Neural progenitor cell (in vitro differentiated cells): ENCODE measurements at regions not wholly inside any gene's neighbourhood (a gene's known extent, or its start where the extent isn't known, plus 50 kb on each side); places are given as distances from the start of the nearest gene placed in this dataset.

Source experiments
- EZH2phosphoT487 ChIP-seq: fragments of 200-600 bp; sonication (generic); IDR thresholded peaks from 2 replicates; pipeline ENCODE4 v1.6.1; 2017; ENCODE audit warnings: antibody characterized with exemption
- TF ChIP-seq, protein P1 (sequence below): fragments of 200-600 bp; sonication (generic); IDR thresholded peaks from 2 replicates; pipeline ENCODE4 v1.5.1; 2017; ENCODE audit warnings: antibody characterized with exemption, mild to moderate bottlenecking

DNA sequence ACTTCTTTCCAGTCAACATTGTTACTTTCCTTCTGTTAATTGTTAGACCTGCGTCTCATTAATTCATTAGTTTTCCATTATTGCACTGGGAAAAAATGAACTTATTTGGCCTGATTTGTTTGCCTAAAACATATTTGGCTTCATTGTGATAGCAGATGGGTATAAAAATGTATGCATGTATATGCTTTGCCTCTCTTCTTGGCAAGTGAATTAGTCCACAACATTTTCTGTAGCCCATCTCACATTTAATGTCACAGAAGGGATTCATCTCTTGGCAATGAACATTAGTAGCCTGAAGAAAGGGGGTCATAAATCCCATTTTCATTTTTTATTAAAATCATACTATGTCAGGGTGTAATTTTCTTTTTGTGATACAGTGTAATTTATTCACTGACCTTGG, 125.2 kb downstream of the TUSC7 start:
- TF ChIP-seq, protein P1, sequence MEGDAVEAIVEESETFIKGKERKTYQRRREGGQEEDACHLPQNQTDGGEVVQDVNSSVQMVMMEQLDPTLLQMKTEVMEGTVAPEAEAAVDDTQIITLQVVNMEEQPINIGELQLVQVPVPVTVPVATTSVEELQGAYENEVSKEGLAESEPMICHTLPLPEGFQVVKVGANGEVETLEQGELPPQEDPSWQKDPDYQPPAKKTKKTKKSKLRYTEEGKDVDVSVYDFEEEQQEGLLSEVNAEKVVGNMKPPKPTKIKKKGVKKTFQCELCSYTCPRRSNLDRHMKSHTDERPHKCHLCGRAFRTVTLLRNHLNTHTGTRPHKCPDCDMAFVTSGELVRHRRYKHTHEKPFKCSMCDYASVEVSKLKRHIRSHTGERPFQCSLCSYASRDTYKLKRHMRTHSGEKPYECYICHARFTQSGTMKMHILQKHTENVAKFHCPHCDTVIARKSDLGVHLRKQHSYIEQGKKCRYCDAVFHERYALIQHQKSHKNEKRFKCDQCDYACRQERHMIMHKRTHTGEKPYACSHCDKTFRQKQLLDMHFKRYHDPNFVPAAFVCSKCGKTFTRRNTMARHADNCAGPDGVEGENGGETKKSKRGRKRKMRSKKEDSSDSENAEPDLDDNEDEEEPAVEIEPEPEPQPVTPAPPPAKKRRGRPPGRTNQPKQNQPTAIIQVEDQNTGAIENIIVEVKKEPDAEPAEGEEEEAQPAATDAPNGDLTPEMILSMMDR = no peak
- no peak for TF ChIP-seq EZH2phosphoT487
